ENCODE measurements at regions not wholly inside any gene's neighbourhood (a gene's known extent, or its start where the extent isn't known, plus 50 kb on each side); places are given as distances from the start of the nearest gene placed in this dataset.

DNA sequence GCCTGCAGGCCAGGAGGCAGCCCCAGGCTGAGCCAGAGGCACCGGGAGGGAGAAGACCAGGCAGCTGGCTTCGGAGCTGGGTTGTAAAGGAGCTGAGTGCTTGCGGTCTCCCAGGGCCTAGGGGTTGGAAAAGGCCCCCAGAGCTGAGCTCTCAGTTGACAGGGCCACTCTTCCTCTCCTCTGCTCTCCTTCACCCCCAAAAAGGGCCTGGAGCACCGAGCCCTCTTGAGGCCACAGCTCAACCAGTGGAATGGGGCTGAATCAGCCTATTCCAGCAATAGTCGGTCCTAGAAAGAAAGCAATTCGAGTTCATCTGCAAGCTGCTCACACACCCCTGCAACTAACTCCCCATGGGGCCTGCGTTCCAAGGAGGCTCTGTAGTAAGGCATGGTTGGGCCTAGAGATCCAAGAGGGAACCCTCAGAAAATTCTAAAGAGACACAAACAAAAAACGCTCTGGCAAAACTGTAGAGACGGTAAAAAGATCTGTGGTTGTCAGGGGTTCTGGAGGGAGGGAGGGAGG, 205.0 kb downstream of the BUD13 start:
- H3K36me3 ChIP-seq (ENCODE audit: control insufficient read depth in 3 of 3, insufficient read depth in 3 of 3, low read length in 3 of 3) = no peaks in the 10 kb centered on the region
- no peak overlapping the region for H3K27ac ChIP-seq (ENCODE audit: low read depth, low read length)
- H3K9me3 ChIP-seq (ENCODE audit: control insufficient read depth in 3 of 3, low read length in 3 of 3) = no peaks in the 10 kb centered on the region
- peaks cover 0 to 3% (median 0%) of the 10 kb centered on the region in 3 donors for H3K27me3 ChIP-seq (ENCODE audit: control insufficient read depth in 3 of 3, insufficient read depth in 3 of 3, low read length in 3 of 3)
- no peak overlapping the region for H3K4me3 ChIP-seq (ENCODE audit: low read length in 3 of 3)
- H3K9ac ChIP-seq (ENCODE audit: low read depth in 1 of 3, low read length in 3 of 3) = no peak overlapping the region
- H3K4me1 ChIP-seq (ENCODE audit: control insufficient read depth in 3 of 3, insufficient read depth in 3 of 3, low read length in 3 of 3) = peaks cover 11 to 14% (median 12%) of the 10 kb centered on the region in 3 donors

GRCh38 chr11:116563712-116564047, 209.1 kb downstream of the BUD13 start:
- H3K4me3 ChIP-seq (ENCODE audit: low read length in 3 of 3) = peak overlapping the region in 2 of 3 donors; percentile 45 to 66
- no peaks in the 10 kb centered on the region for H3K36me3 ChIP-seq (ENCODE audit: control insufficient read depth in 3 of 3, insufficient read depth in 3 of 3, low read length in 3 of 3)
- peak overlapping the region; percentile 87 for H3K27ac ChIP-seq (ENCODE audit: low read depth, low read length)

DNA sequence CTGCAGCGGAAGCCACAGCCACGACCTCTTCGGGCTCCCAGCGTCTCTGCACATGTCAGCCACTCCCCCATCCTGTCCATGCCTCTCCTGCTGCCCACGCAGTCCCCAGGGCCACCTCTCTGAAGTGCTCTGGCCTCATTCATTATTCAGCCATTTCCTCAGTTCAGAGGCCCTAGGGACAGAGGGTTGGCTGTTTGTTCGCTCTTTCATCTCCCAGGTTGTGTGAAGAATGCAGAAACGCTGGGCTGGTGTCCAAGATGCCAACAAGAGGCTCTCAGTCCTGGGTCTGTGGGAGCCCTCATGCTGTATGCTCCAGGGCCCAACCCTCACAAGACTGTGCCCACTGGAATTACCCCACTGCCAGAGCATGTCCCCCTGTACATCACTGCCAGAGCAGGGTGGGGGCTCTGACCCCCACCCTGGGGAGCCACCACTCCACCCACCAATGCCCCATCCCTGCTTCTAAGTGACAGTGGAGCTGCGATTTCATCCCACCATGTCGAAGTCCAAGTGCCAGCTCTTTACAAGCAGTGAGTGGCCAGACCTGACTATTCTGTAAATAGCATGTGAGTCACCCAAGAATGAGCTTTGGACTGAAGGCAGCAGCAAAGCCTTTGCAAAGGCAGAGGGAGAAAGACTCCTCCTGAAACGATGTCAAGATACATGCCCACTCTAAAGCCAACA, 209.6 kb downstream of the BUD13 start:
- Histone ChIP-seq H3K27me3 (ENCODE audit: control insufficient read depth in 3 of 3, insufficient read depth in 3 of 3, low read length in 3 of 3) (peaks cover 0 to 3% (median 3%) of the 10 kb centered on the region in 3 donors), H3K4me3 (ENCODE audit: low read length in 3 of 3) (peak overlapping the region in 2 of 3 donors; percentile 45 to 66), H3K9ac (ENCODE audit: low read depth in 1 of 3, low read length in 3 of 3) (peak overlapping the region in 2 of 3 donors; percentile 53 to 72), H3K36me3 (ENCODE audit: control insufficient read depth in 3 of 3, insufficient read depth in 3 of 3, low read length in 3 of 3) (no peaks in the 10 kb centered on the region), H3K4me1 (ENCODE audit: control insufficient read depth in 3 of 3, insufficient read depth in 3 of 3, low read length in 3 of 3) (peaks cover 11 to 18% (median 16%) of the 10 kb centered on the region in 3 donors), H3K27ac (ENCODE audit: low read depth, low read length) (peak overlapping the region; percentile 87), H3K9me3 (ENCODE audit: control insufficient read depth in 3 of 3, low read length in 3 of 3) (no peaks in the 10 kb centered on the region)

More at GRCh38 chr11:116563712-116564047, 209.1 kb downstream of the BUD13 start:
- H3K27me3 ChIP-seq (ENCODE audit: control insufficient read depth in 3 of 3, insufficient read depth in 3 of 3, low read length in 3 of 3) = peaks cover 0 to 3% (median 3%) of the 10 kb centered on the region in 3 donors
- H3K4me1 ChIP-seq (ENCODE audit: control insufficient read depth in 3 of 3, insufficient read depth in 3 of 3, low read length in 3 of 3) = peaks cover 11 to 18% (median 16%) of the 10 kb centered on the region in 3 donors
- peak overlapping the region in 2 of 3 donors; percentile 53 to 72 for H3K9ac ChIP-seq (ENCODE audit: low read depth in 1 of 3, low read length in 3 of 3)
- no peaks in the 10 kb centered on the region for H3K9me3 ChIP-seq (ENCODE audit: control insufficient read depth in 3 of 3, low read length in 3 of 3)

DNA sequence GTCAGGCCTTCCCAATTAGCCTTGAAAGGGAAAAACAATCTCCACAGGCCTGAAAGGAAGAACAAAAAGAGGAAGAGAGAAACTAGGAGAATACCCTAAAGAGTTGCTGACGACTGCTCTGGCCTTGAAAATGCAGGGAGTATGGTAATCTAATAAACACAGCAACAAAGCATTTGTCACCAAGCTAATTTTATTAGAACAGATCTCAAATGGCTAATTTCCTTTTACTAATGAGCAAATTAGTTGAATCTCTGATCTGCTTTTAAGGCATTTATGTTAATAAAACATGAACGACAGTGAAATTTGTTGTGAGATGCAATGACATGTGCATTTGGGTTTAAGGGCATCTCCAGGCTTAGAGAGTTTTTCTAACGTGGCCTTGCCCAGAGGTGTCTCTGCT, 212.2 kb downstream of the BUD13 start:
- Histone ChIP-seq H3K4me3 (ENCODE audit: low read length in 3 of 3) (no peak overlapping the region), H3K36me3 (ENCODE audit: control insufficient read depth in 3 of 3, insufficient read depth in 3 of 3, low read length in 3 of 3) (no peaks in the 10 kb centered on the region), H3K27me3 (ENCODE audit: control insufficient read depth in 3 of 3, insufficient read depth in 3 of 3, low read length in 3 of 3) (peaks cover 0 to 5% (median under 1%) of the 10 kb centered on the region in 3 donors), H3K27ac (ENCODE audit: low read depth, low read length) (no peak overlapping the region), H3K9me3 (ENCODE audit: control insufficient read depth in 3 of 3, low read length in 3 of 3) (no peaks in the 10 kb centered on the region), H3K9ac (ENCODE audit: low read depth in 1 of 3, low read length in 3 of 3) (no peak overlapping the region), H3K4me1 (ENCODE audit: control insufficient read depth in 3 of 3, insufficient read depth in 3 of 3, low read length in 3 of 3) (peaks cover 11 to 18% (median 16%) of the 10 kb centered on the region in 3 donors)

DNA sequence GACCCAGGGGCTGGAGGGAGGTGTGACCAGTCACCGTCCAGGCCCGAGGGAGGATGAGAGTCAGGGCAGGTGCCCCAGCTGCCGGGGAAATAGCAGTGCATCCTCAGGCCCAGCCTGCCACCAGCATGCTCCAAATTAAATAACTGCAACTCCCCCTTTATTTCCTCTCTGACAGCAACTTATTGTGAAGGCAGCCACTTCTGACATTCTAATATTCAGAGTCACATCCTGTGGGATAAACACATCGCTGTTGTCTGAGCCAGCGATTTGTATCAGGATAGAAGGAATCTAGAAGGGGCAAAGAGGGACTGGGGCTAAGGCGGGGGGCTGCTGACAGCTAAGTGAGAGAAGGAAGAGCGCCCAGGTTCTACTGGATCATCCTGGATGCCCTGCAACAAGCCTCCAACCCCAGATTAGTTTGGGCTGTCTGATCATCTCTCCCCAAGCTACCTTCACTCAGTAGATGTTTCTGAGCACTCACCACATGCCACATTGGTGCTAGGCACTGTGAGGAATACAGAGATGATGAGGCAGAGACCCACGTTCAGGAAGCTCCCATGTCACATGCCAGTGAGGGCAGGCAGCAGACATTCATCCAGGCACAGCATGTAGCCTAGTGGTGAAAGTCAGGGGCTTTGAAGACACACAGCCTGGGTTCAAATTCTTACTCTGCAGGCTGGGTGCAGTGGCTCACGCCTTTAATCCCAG, 214.1 kb downstream of the BUD13 start:
- Histone ChIP-seq H3K27ac (ENCODE audit: low read depth, low read length) (no peak overlapping the region), H3K27me3 (ENCODE audit: control insufficient read depth in 3 of 3, insufficient read depth in 3 of 3, low read length in 3 of 3) (peaks cover 0 to 7% (median 0%) of the 10 kb centered on the region in 3 donors), H3K36me3 (ENCODE audit: control insufficient read depth in 3 of 3, insufficient read depth in 3 of 3, low read length in 3 of 3) (no peaks in the 10 kb centered on the region), H3K4me3 (ENCODE audit: low read length in 3 of 3) (no peak overlapping the region), H3K4me1 (ENCODE audit: control insufficient read depth in 3 of 3, insufficient read depth in 3 of 3, low read length in 3 of 3) (peaks cover 6 to 13% (median 12%) of the 10 kb centered on the region in 3 donors), H3K9ac (ENCODE audit: low read depth in 1 of 3, low read length in 3 of 3) (no peak overlapping the region), H3K9me3 (ENCODE audit: control insufficient read depth in 3 of 3, low read length in 3 of 3) (no peaks in the 10 kb centered on the region)

DNA sequence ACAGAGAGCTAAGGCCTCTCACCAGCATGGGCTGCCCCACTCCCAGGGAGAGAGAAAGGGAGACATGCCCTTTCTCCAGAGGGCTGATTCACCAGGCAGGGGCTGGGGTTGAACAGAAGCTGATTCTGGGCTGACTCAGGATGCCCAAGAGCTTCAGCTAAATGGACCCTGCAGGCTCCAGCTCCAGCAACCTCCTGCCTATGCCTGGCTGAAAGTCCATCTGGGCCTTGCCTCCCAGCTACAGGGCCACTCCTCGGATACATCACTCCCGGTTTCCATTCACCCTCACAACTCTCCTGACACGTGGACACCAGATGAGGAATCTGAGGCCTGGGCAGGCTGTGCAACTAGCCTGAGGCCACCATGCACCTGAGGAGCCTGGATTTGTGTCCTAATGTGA, 215.5 kb downstream of the BUD13 start:
- Histone ChIP-seq H3K36me3 (ENCODE audit: control insufficient read depth in 3 of 3, insufficient read depth in 3 of 3, low read length in 3 of 3) (no peaks in the 10 kb centered on the region), H3K27ac (ENCODE audit: low read depth, low read length) (no peak overlapping the region), H3K9me3 (ENCODE audit: control insufficient read depth in 3 of 3, low read length in 3 of 3) (no peaks in the 10 kb centered on the region), H3K27me3 (ENCODE audit: control insufficient read depth in 3 of 3, insufficient read depth in 3 of 3, low read length in 3 of 3) (peaks cover 0 to 7% (median 4%) of the 10 kb centered on the region in 3 donors), H3K4me3 (ENCODE audit: low read length in 3 of 3) (no peak overlapping the region), H3K9ac (ENCODE audit: low read depth in 1 of 3, low read length in 3 of 3) (no peak overlapping the region), H3K4me1 (ENCODE audit: control insufficient read depth in 3 of 3, insufficient read depth in 3 of 3, low read length in 3 of 3) (no peaks in the 10 kb centered on the region)

DNA sequence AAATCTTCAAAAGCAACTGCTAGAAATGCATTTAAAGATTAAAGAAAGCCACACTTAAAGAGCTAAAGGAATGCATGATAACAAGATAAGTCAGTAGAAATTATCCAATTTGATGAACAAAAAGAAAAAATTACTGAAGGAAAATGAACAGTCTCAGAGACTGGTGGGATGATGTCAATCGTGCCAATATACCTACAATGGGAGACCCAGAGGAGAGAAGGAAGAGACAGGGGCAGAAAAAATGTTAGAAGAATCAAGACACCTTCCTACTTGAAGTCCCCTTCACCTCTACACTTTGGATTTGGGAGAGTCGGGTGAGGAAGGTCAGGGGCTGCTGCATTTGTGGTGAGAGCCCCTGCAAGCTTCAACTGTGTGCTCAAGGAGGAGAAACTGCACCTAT, 216.3 kb downstream of the BUD13 start:
- Histone ChIP-seq H3K4me3 (ENCODE audit: low read length in 3 of 3) (no peak overlapping the region), H3K9me3 (ENCODE audit: control insufficient read depth in 3 of 3, low read length in 3 of 3) (no peaks in the 10 kb centered on the region), H3K9ac (ENCODE audit: low read depth in 1 of 3, low read length in 3 of 3) (no peak overlapping the region), H3K36me3 (ENCODE audit: control insufficient read depth in 3 of 3, insufficient read depth in 3 of 3, low read length in 3 of 3) (no peaks in the 10 kb centered on the region), H3K27me3 (ENCODE audit: control insufficient read depth in 3 of 3, insufficient read depth in 3 of 3, low read length in 3 of 3) (peaks cover 0 to 7% (median 6%) of the 10 kb centered on the region in 3 donors), H3K27ac (ENCODE audit: low read depth, low read length) (no peak overlapping the region), H3K4me1 (ENCODE audit: control insufficient read depth in 3 of 3, insufficient read depth in 3 of 3, low read length in 3 of 3) (no peaks in the 10 kb centered on the region)

DNA sequence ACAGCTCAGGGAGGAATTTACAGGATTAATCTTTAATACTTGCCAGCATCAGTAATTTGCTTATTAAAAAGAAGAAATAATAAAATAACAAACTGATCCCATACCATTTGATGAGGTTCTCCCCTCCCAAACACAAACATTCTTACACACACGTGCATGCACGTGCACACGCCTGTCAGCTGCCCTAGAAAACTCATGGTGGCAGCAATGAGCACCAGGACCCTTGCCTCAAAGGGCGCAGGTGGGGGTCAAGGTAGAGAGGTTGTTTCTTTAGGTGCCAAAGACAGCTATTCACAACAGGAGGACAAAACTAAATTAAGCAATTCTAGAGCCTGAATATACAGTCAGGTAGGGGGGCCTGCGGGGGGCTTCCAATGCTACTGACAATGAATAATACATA, 219.3 kb downstream of the BUD13 start:
- Histone ChIP-seq H3K36me3 (ENCODE audit: control insufficient read depth in 3 of 3, insufficient read depth in 3 of 3, low read length in 3 of 3) (no peaks in the 10 kb centered on the region), H3K27me3 (ENCODE audit: control insufficient read depth in 3 of 3, insufficient read depth in 3 of 3, low read length in 3 of 3) (peaks cover 0 to 8% (median 6%) of the 10 kb centered on the region in 3 donors), H3K9me3 (ENCODE audit: control insufficient read depth in 3 of 3, low read length in 3 of 3) (no peaks in the 10 kb centered on the region), H3K27ac (ENCODE audit: low read depth, low read length) (no peak overlapping the region), H3K4me3 (ENCODE audit: low read length in 3 of 3) (no peak overlapping the region), H3K9ac (ENCODE audit: low read depth in 1 of 3, low read length in 3 of 3) (no peak overlapping the region), H3K4me1 (ENCODE audit: control insufficient read depth in 3 of 3, insufficient read depth in 3 of 3, low read length in 3 of 3) (no peaks in the 10 kb centered on the region)

DNA sequence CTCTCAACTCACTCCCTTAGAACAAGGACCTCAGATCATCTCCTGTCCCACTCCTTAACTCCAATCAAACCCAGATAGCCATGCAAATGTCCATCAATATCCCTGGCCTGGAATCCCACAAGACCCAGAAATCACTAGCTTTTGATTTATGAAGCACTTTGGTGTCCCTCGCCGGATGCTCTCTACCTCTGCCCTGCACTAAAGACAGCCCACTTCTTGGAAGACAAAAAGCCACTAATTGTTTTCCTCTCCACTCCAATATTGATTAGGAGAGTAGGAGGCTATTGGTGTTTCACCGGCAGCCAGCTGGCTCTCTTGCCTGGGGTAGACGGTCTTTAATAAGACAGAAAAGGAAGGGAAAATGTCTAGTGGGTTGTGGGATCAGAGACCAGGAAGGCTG, 221.2 kb downstream of the BUD13 start:
- Histone ChIP-seq H3K36me3 (ENCODE audit: control insufficient read depth in 3 of 3, insufficient read depth in 3 of 3, low read length in 3 of 3) (no peaks in the 10 kb centered on the region), H3K4me1 (ENCODE audit: control insufficient read depth in 3 of 3, insufficient read depth in 3 of 3, low read length in 3 of 3) (peaks cover 0 to 3% (median 0%) of the 10 kb centered on the region in 3 donors), H3K27ac (ENCODE audit: low read depth, low read length) (no peak overlapping the region), H3K4me3 (ENCODE audit: low read length in 3 of 3) (no peak overlapping the region), H3K27me3 (ENCODE audit: control insufficient read depth in 3 of 3, insufficient read depth in 3 of 3, low read length in 3 of 3) (peaks cover 0 to 10% (median 8%) of the 10 kb centered on the region in 3 donors), H3K9ac (ENCODE audit: low read depth in 1 of 3, low read length in 3 of 3) (no peak overlapping the region), H3K9me3 (ENCODE audit: control insufficient read depth in 3 of 3, low read length in 3 of 3) (no peaks in the 10 kb centered on the region)

DNA sequence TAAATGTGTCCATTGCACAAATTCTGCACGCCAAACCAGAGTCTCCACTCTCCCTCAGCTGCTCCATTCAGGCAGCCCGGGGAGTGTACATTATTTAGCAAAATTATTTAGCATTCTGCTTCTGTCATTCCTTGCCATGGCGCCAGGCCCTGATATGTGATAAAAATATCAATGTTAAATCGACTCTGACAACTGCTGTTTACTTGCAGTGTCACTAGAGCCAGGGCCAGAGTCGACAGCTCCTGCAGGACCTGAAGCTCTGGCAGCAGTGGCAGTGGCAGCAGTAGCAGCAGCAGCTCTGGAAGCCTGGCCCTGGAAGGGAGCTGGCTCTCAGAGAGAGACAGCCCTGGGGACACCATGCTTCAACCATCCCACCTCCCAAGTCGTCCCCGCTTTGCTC, 224.5 kb downstream of the BUD13 start:
- Histone ChIP-seq H3K36me3 (ENCODE audit: control insufficient read depth in 3 of 3, insufficient read depth in 3 of 3, low read length in 3 of 3) (no peaks in the 10 kb centered on the region), H3K27ac (ENCODE audit: low read depth, low read length) (no peak overlapping the region), H3K27me3 (ENCODE audit: control insufficient read depth in 3 of 3, insufficient read depth in 3 of 3, low read length in 3 of 3) (peaks cover 0 to 13% (median 8%) of the 10 kb centered on the region in 3 donors), H3K9ac (ENCODE audit: low read depth in 1 of 3, low read length in 3 of 3) (no peak overlapping the region), H3K9me3 (ENCODE audit: control insufficient read depth in 3 of 3, low read length in 3 of 3) (no peaks in the 10 kb centered on the region), H3K4me1 (ENCODE audit: control insufficient read depth in 3 of 3, insufficient read depth in 3 of 3, low read length in 3 of 3) (peaks cover 0 to 3% (median 0%) of the 10 kb centered on the region in 3 donors), H3K4me3 (ENCODE audit: low read length in 3 of 3) (no peak overlapping the region)

All from skeletal muscle tissue (tissue), 3 donors.